ENCODE measurements at regions not wholly inside any gene's neighbourhood (a gene's known extent, or its start where the extent isn't known, plus 50 kb on each side); places are given as distances from the start of the nearest gene placed in this dataset.

GRCh38 chr6:155936551-155936950, 480.9 kb upstream of the NOX3 start:
- TF ChIP-seq, protein P1, sequence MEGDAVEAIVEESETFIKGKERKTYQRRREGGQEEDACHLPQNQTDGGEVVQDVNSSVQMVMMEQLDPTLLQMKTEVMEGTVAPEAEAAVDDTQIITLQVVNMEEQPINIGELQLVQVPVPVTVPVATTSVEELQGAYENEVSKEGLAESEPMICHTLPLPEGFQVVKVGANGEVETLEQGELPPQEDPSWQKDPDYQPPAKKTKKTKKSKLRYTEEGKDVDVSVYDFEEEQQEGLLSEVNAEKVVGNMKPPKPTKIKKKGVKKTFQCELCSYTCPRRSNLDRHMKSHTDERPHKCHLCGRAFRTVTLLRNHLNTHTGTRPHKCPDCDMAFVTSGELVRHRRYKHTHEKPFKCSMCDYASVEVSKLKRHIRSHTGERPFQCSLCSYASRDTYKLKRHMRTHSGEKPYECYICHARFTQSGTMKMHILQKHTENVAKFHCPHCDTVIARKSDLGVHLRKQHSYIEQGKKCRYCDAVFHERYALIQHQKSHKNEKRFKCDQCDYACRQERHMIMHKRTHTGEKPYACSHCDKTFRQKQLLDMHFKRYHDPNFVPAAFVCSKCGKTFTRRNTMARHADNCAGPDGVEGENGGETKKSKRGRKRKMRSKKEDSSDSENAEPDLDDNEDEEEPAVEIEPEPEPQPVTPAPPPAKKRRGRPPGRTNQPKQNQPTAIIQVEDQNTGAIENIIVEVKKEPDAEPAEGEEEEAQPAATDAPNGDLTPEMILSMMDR (IDR thresholded peaks at IDR 0.05; ENCODE audit: insufficient read depth, low read length, missing control alignments): no peak
- POLR2A ChIA-PET: no interaction called here
- DNase-seq (ENCODE audit: low read depth, low spot score): no peak
- CTCF ChIA-PET: no interaction called here
- H3K4me3 ChIP-seq (ENCODE audit: low read depth, low read length): no peak overlapping the region

- TF ChIP-seq, protein P1 (IDR thresholded peaks at IDR 0.05; ENCODE audit: insufficient read depth, low read length, missing control alignments): no peak
- DNase-seq (ENCODE audit: low read depth, low spot score): no peak
- POLR2A ChIA-PET: no interaction called here
- CTCF ChIA-PET: no interaction called here
- H3K4me3 ChIP-seq (ENCODE audit: low read depth, low read length): no peak overlapping the region
These were observed 480.5 kb upstream of the NOX3 start for GRCh38 chr6:155936127-155936526.

GRCh38 chr6:155916846-155917624, 461.4 kb upstream of the NOX3 start:
- H3K4me3 ChIP-seq (ENCODE audit: low read depth, low read length): no peak overlapping the region
- CTCF ChIA-PET: no interaction called here
- TF ChIP-seq, protein P1 (IDR thresholded peaks at IDR 0.05; ENCODE audit: insufficient read depth, low read length, missing control alignments): no peak

DNA sequence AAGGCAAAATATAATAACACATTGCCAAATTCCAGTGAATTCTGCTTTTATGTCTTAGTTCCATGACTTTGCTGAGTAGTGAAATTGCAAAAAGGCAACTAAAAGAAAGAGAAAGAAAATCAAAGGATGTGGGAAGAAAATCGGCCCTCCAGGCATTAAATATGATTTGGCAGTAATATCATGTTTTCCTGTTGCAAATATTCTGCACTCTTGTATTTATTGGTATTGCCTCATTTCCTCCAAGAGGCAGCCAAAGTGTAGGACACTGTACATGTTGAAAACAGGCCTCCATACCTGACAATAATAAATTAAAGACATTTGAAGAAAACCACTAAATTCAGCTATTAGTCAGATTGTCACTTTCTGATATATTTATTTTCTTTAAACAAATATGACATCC, 460.0 kb upstream of the NOX3 start:
- ChIA-PET POLR2A (no interaction called here), CTCF (no interaction called here)
- DNase-seq (ENCODE audit: low read depth, low spot score): no peak
- H3K4me3 ChIP-seq (ENCODE audit: low read depth, low read length): no peak overlapping the region
- TF ChIP-seq, protein P1 (IDR thresholded peaks at IDR 0.05; ENCODE audit: insufficient read depth, low read length, missing control alignments): no peak

More at GRCh38 chr6:155916846-155917624, 461.4 kb upstream of the NOX3 start:
- no peak for DNase-seq (ENCODE audit: low read depth, low spot score)
- POLR2A ChIA-PET: no interaction called here

- TF ChIP-seq, protein P1 (IDR thresholded peaks at IDR 0.05; ENCODE audit: insufficient read depth, low read length, missing control alignments): no peak
- ChIA-PET CTCF (no interaction called here), POLR2A (no interaction called here)
- H3K4me3 ChIP-seq (ENCODE audit: low read depth, low read length): no peak overlapping the region
- DNase-seq (ENCODE audit: low read depth, low spot score): no peak
These were observed 458.2 kb upstream of the NOX3 start for GRCh38 chr6:155913816-155914215.

- ChIA-PET CTCF (no interaction called here), POLR2A (no interaction called here)
- TF ChIP-seq, protein P1 (IDR thresholded peaks at IDR 0.05; ENCODE audit: insufficient read depth, low read length, missing control alignments): no peak
- H3K4me3 ChIP-seq (ENCODE audit: low read depth, low read length): no peak overlapping the region
- DNase-seq (ENCODE audit: low read depth, low spot score): no peak
These were observed 454.1 kb upstream of the NOX3 start for GRCh38 chr6:155909710-155910109.
